Upper lobe of left lung (tissue), 4 donors: ENCODE measurements at regions not wholly inside any gene's neighbourhood (a gene's known extent, or its start where the extent isn't known, plus 50 kb on each side); places are given as distances from the start of the nearest gene placed in this dataset.

Experiments used
- CTCF ChIP-seq, 6 experiments: fragments of 450-650 bp in 4 of 6; fragments of 200-600 bp in 2 of 6; sonication (generic) in 2 of 6; IDR thresholded peaks; one replicate each; pipeline ENCODE4 v1.5.1; 2016 to 2019; ENCODE audit warnings: antibody characterized with exemption in 6 of 6
- POLR2A ChIP-seq, 4 donors: fragments of 450-650 bp; IDR thresholded peaks; one replicate each; pipeline ENCODE4 v1.5.1; 2016 to 2017; ENCODE audit warnings: antibody characterized with exemption in 4 of 4, mild to moderate bottlenecking in 2 of 4

DNA sequence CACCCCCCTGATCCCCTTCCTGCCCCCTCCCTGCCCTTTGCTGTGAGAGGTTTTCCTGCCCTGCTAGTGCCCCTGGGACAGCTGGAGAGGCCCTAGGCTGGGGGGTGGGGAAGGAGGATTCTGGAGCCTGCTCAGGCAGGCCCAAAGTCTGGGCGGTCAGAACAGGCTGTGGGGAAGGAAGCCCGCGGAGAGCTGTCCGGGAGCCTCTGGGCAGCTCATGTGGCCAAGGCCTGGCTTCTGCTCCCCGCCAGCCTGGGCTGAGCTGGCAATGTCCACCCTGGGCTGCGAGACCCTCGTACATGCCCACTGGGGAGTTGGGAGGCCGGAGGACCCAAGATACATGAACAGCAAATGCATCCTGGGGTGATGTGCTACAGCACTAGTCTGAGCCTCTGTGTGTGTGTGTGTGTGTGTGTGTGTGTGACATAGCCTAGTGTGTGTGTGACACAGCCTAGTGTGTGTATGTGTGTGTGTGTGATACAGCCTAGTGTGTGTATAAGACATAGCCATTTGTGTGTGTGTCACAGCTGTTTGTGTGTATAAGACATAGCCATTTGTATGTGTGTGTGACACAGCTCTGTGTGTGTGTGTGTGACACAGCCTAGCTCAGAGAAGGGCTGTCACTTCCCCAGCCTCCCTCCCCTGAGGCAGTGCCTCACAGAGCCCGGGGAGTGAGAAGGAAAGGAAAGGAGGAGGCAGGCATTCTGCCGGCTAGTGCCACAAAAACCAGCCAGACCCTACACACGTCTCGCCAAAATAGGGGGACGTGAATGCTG is 201.4 kb upstream of the CIBAR2 start:
- no peak for TF ChIP-seq CTCF (IDR thresholded peaks at IDR 0.05)
- TF ChIP-seq POLR2A (IDR thresholded peaks at IDR 0.05): no peak
